ENCODE measurements at regions not wholly inside any gene's neighbourhood (a gene's known extent, or its start where the extent isn't known, plus 50 kb on each side); places are given as distances from the start of the nearest gene placed in this dataset.

DNA sequence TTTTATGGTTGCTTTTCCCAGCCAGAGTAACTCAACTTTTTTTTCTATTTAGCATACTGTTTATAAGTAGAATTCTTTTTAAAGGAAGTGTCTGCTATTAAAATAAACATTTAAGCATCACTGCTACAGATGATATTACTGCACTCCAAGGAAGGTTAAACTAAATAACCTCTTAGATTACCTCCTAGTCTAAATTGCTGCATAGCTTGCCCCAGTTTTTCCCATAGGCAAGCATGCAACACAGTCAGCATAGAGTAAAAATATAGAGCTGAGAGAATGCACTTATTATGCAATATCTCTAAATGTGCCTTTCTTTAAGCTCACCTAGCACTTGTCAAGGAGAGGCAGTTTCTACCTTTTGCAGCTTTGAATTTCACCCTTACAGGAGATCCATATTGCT lies 1392.4 kb upstream of the CELF2 start:
- TF ChIP-seq, protein P1, sequence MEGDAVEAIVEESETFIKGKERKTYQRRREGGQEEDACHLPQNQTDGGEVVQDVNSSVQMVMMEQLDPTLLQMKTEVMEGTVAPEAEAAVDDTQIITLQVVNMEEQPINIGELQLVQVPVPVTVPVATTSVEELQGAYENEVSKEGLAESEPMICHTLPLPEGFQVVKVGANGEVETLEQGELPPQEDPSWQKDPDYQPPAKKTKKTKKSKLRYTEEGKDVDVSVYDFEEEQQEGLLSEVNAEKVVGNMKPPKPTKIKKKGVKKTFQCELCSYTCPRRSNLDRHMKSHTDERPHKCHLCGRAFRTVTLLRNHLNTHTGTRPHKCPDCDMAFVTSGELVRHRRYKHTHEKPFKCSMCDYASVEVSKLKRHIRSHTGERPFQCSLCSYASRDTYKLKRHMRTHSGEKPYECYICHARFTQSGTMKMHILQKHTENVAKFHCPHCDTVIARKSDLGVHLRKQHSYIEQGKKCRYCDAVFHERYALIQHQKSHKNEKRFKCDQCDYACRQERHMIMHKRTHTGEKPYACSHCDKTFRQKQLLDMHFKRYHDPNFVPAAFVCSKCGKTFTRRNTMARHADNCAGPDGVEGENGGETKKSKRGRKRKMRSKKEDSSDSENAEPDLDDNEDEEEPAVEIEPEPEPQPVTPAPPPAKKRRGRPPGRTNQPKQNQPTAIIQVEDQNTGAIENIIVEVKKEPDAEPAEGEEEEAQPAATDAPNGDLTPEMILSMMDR (IDR thresholded peaks at IDR 0.05), result no peak
- TF ChIP-seq POLR2A (IDR thresholded peaks at IDR 0.05), result no peak

Data from esophagus squamous epithelium (tissue), 4 donors.